ENCODE measurements at regions not wholly inside any gene's neighbourhood (a gene's known extent, or its start where the extent isn't known, plus 50 kb on each side); places are given as distances from the start of the nearest gene placed in this dataset.

- Histone ChIP-seq H2AFZ (ENCODE audit: low read depth, low read length) (no peak overlapping the region), H3K4me1 (ENCODE audit: insufficient read depth, low read length) (no peaks in the 10 kb centered on the region), H3K4me2 (ENCODE audit: low read length) (no peak overlapping the region), H3K36me3 (ENCODE audit: insufficient read depth, low read length) (no peaks in the 10 kb centered on the region), H3K27me3 (ENCODE audit: insufficient read depth, low read length) (no peaks in the 10 kb centered on the region), H3K9me3 (ENCODE audit: insufficient read depth, low read depth, low read length) (no peaks in the 10 kb centered on the region), H3K9ac (ENCODE audit: low read length) (no peak overlapping the region), H3K4me3 (ENCODE audit: insufficient read depth, low read depth, low read length) (no peak overlapping the region), H4K20me1 (ENCODE audit: insufficient read depth, low read length) (no peaks in the 10 kb centered on the region), H3K27ac (ENCODE audit: low read depth, low read length) (no peak overlapping the region), H3K79me2 (ENCODE audit: insufficient read depth, low read length) (no peaks in the 10 kb centered on the region)
- Mint-ChIP-seq H3K4me1 (ENCODE audit: low read depth, unreplicated experiment) (no peaks in the 10 kb centered on the region), H3K36me3 (ENCODE audit: low read depth, unreplicated experiment) (no peaks in the 10 kb centered on the region), H3K27ac (ENCODE audit: unreplicated experiment) (no peak overlapping the region), H3K9me3 (ENCODE audit: unreplicated experiment) (peaks cover 3% of the 10 kb centered on the region), H3K4me3 (ENCODE audit: unreplicated experiment) (no peak overlapping the region), H3K27me3 (ENCODE audit: low read depth, unreplicated experiment) (no peaks in the 10 kb centered on the region)
- no peak for FAIRE-seq
- no peak for TF ChIP-seq CTCF (IDR thresholded peaks at IDR 0.05; ENCODE audit: insufficient read depth, low read depth, low read length)
- TF ChIP-seq EZH2 (IDR thresholded peaks at IDR 0.05; ENCODE audit: insufficient read depth, low read length) = no peak
- DNase-seq (ENCODE audit: low read depth) = no peak
Observed at GRCh38 chrX:77085372-77085771, 361.8 kb upstream of the FGF16 start.

GRCh38 chrX:77087529-77088169, 359.5 kb upstream of the FGF16 start:
- H3K27me3 Mint-ChIP-seq (ENCODE audit: low read depth, unreplicated experiment) = no peaks in the 10 kb centered on the region
- H3K9ac ChIP-seq (ENCODE audit: low read length) = no peak overlapping the region
- H2AFZ ChIP-seq (ENCODE audit: low read depth, low read length) = no peak overlapping the region
- peaks cover 2% of the 10 kb centered on the region for H3K9me3 Mint-ChIP-seq (ENCODE audit: unreplicated experiment)
- H3K4me3 ChIP-seq (ENCODE audit: insufficient read depth, low read depth, low read length) = no peak overlapping the region
- H3K4me1 ChIP-seq (ENCODE audit: insufficient read depth, low read length) = no peaks in the 10 kb centered on the region
- no peaks in the 10 kb centered on the region for H3K4me1 Mint-ChIP-seq (ENCODE audit: low read depth, unreplicated experiment)
- no peak overlapping the region for H3K27ac Mint-ChIP-seq (ENCODE audit: unreplicated experiment)
- no peak overlapping the region for H3K4me2 ChIP-seq (ENCODE audit: low read length)
- DNase-seq (ENCODE audit: low read depth) (peak; percentile 12), FAIRE-seq (peak; percentile 88)
- no peaks in the 10 kb centered on the region for H3K9me3 ChIP-seq (ENCODE audit: insufficient read depth, low read depth, low read length)
- no peak overlapping the region for H3K27ac ChIP-seq (ENCODE audit: low read depth, low read length)
- no peak overlapping the region for H3K4me3 Mint-ChIP-seq (ENCODE audit: unreplicated experiment)
- no peaks in the 10 kb centered on the region for H3K27me3 ChIP-seq (ENCODE audit: insufficient read depth, low read length)
- H3K79me2 ChIP-seq (ENCODE audit: insufficient read depth, low read length) = no peaks in the 10 kb centered on the region
- TF ChIP-seq EZH2 (IDR thresholded peaks at IDR 0.05; ENCODE audit: insufficient read depth, low read length) = no peak
- TF ChIP-seq CTCF (IDR thresholded peaks at IDR 0.05; ENCODE audit: insufficient read depth, low read depth, low read length) = no peak
- no peaks in the 10 kb centered on the region for H4K20me1 ChIP-seq (ENCODE audit: insufficient read depth, low read length)
- no peaks in the 10 kb centered on the region for H3K36me3 ChIP-seq (ENCODE audit: insufficient read depth, low read length)
- no peaks in the 10 kb centered on the region for H3K36me3 Mint-ChIP-seq (ENCODE audit: low read depth, unreplicated experiment)

- H3K9me3 ChIP-seq (ENCODE audit: insufficient read depth, low read depth, low read length) = no peaks in the 10 kb centered on the region
- FAIRE-seq (no peak), DNase-seq (ENCODE audit: low read depth) (no peak)
- peaks cover 2% of the 10 kb centered on the region for H3K9me3 Mint-ChIP-seq (ENCODE audit: unreplicated experiment)
- no peaks in the 10 kb centered on the region for H3K4me1 Mint-ChIP-seq (ENCODE audit: low read depth, unreplicated experiment)
- H3K36me3 Mint-ChIP-seq (ENCODE audit: low read depth, unreplicated experiment) = no peaks in the 10 kb centered on the region
- no peaks in the 10 kb centered on the region for H3K27me3 ChIP-seq (ENCODE audit: insufficient read depth, low read length)
- no peaks in the 10 kb centered on the region for H3K36me3 ChIP-seq (ENCODE audit: insufficient read depth, low read length)
- H3K79me2 ChIP-seq (ENCODE audit: insufficient read depth, low read length) = no peaks in the 10 kb centered on the region
- no peaks in the 10 kb centered on the region for H4K20me1 ChIP-seq (ENCODE audit: insufficient read depth, low read length)
- no peaks in the 10 kb centered on the region for H3K27me3 Mint-ChIP-seq (ENCODE audit: low read depth, unreplicated experiment)
- TF ChIP-seq CTCF (IDR thresholded peaks at IDR 0.05; ENCODE audit: insufficient read depth, low read depth, low read length) = no peak
- no peak for TF ChIP-seq EZH2 (IDR thresholded peaks at IDR 0.05; ENCODE audit: insufficient read depth, low read length)
- no peaks in the 10 kb centered on the region for H3K4me1 ChIP-seq (ENCODE audit: insufficient read depth, low read length)
- no peak overlapping the region for H3K4me3 ChIP-seq (ENCODE audit: insufficient read depth, low read depth, low read length)
- no peak overlapping the region for H2AFZ ChIP-seq (ENCODE audit: low read depth, low read length)
- H3K4me2 ChIP-seq (ENCODE audit: low read length) = no peak overlapping the region
- H3K9ac ChIP-seq (ENCODE audit: low read length) = no peak overlapping the region
- H3K27ac Mint-ChIP-seq (ENCODE audit: unreplicated experiment) = no peak overlapping the region
- H3K27ac ChIP-seq (ENCODE audit: low read depth, low read length) = no peak overlapping the region
- H3K4me3 Mint-ChIP-seq (ENCODE audit: unreplicated experiment) = no peak overlapping the region
Observed at GRCh38 chrX:77088233-77088632, 359.0 kb upstream of the FGF16 start.
